Smooth muscle cell (in vitro differentiated cells): ENCODE measurements at regions not wholly inside any gene's neighbourhood (a gene's known extent, or its start where the extent isn't known, plus 50 kb on each side); places are given as distances from the start of the nearest gene placed in this dataset.

Source experiments
- DNase-seq: peaks from one replicate; lab custom pipeline; 2025; ENCODE audit not compliant: unreplicated experiment; lab: John Stamatoyannopoulos, UW
- H2AFZ ChIP-seq: fragments of 200-600 bp; sonication (generic); 2 replicates; pipeline ENCODE4 v1.6.0; 2016; ENCODE audit warnings: antibody characterized with exemption, low read depth, mild to moderate bottlenecking
- H3F3A ChIP-seq: fragments of 200-600 bp; sonication (generic); 2 replicates; pipeline ENCODE4 v1.6.0; 2017; ENCODE audit warnings: antibody characterized with exemption, low read depth
- H3K27ac ChIP-seq: fragments of 200-600 bp; sonication (generic); 2 replicates; pipeline ENCODE4 v1.5.1; 2016; ENCODE audit warnings: low read depth, mild to moderate bottlenecking
- H3K27me3 ChIP-seq: fragments of 200-600 bp; sonication (generic); 2 replicates; pipeline ENCODE4 v1.6.1; 2016; ENCODE audit warnings: low read depth, mild to moderate bottlenecking
- H3K36me3 ChIP-seq: fragments of 200-600 bp; sonication (generic); 2 replicates; pipeline ENCODE4 v1.5.1; 2016; ENCODE audit warnings: low read depth
- H3K4me1 ChIP-seq: fragments of 200-600 bp; sonication (generic); 2 replicates; pipeline ENCODE4 v1.5.1; 2016; ENCODE audit warnings: low read depth
- H3K4me2 ChIP-seq: fragments of 200-600 bp; sonication (generic); 2 replicates; pipeline ENCODE4 v1.6.0; 2016; ENCODE audit warnings: mild to moderate bottlenecking
- H3K4me3 ChIP-seq: fragments of 200-600 bp; sonication (generic); 2 replicates; pipeline ENCODE4 v1.5.1; 2016; ENCODE audit warnings: mild to moderate bottlenecking
- H3K79me2 ChIP-seq: fragments of 200-600 bp; sonication (generic); 2 replicates; pipeline ENCODE4 v1.6.0; 2016; ENCODE audit warnings: low read depth, mild to moderate bottlenecking
- H3K9ac ChIP-seq: fragments of 200-600 bp; sonication (generic); 2 replicates; pipeline ENCODE4 v1.6.0; 2016; ENCODE audit warnings: low read depth
- H3K9me3 ChIP-seq: fragments of 200-600 bp; sonication (generic); replicated peaks from 2 replicates; pipeline ENCODE4 v1.5.1; 2016; ENCODE audit warnings: low read depth
- H4K20me1 ChIP-seq: fragments of 200-600 bp; sonication (generic); 2 replicates; pipeline ENCODE4 v1.6.0; 2016; ENCODE audit warnings: low read depth
- CTCF ChIP-seq: fragments of 200-600 bp; sonication (generic); IDR thresholded peaks from 2 replicates; pipeline ENCODE4 v1.5.1; 2017; ENCODE audit warnings: borderline replicate concordance, mild to moderate bottlenecking, antibody characterized with exemption; ENCODE audit not compliant: insufficient read depth, poor library complexity, severe bottlenecking
- WGBS: methylation state at CpG from one replicate; pipeline ENCODE4 v1.1.7; 2016; ENCODE audit warnings: low lambda C conversion rate; 5-methylcytosine and 5-hydroxymethylcytosine counted together

GRCh38 chr1:147463022-147463421 lies 78.3 kb upstream of the BCL9 start:
- 77% methylated on average over 3 of the region's 3 CpGs for WGBS
- Histone ChIP-seq H3K4me1 (no peaks in the 10 kb centered on the region), H3K9ac (no peak overlapping the region), H3K4me2 (no peak overlapping the region), H3K36me3 (no peaks in the 10 kb centered on the region), H3K27me3 (no peaks in the 10 kb centered on the region), H4K20me1 (no peaks in the 10 kb centered on the region), H3K27ac (no peak overlapping the region), H3K79me2 (no peaks in the 10 kb centered on the region), H2AFZ (no peak overlapping the region), H3K9me3 (no peaks in the 10 kb centered on the region), H3F3A (no peaks in the 10 kb centered on the region), H3K4me3 (no peak overlapping the region)
- no peak for TF ChIP-seq CTCF
- DNase-seq: no peak

GRCh38 chr1:147466543-147466942 lies 74.8 kb upstream of the BCL9 start:
- TF ChIP-seq CTCF: no peak

GRCh38 chr1:147470079-147470478 lies 71.2 kb upstream of the BCL9 start:
- TF ChIP-seq CTCF: no peak
- Histone ChIP-seq H3F3A (no peaks in the 10 kb centered on the region), H3K4me2 (no peak overlapping the region)

More at GRCh38 chr1:147466543-147466942, 74.8 kb upstream of the BCL9 start:
- Histone ChIP-seq H3K36me3 (no peaks in the 10 kb centered on the region), H3K9me3 (no peaks in the 10 kb centered on the region), H4K20me1 (no peaks in the 10 kb centered on the region), H3K4me2 (no peak overlapping the region), H2AFZ (no peak overlapping the region), H3K79me2 (no peaks in the 10 kb centered on the region), H3F3A (no peaks in the 10 kb centered on the region), H3K9ac (no peak overlapping the region), H3K4me3 (no peak overlapping the region), H3K27ac (no peak overlapping the region), H3K4me1 (no peaks in the 10 kb centered on the region), H3K27me3 (no peaks in the 10 kb centered on the region)
- 47% methylated on average over 3 of the region's 3 CpGs for WGBS
- no peak for DNase-seq

GRCh38 chr1:147472489-147472888 lies 68.8 kb upstream of the BCL9 start:
- H3K9me3 ChIP-seq: no peaks in the 10 kb centered on the region
- WGBS: 89% methylated on average over 2 of the region's 2 CpGs
- H3K4me1 ChIP-seq: no peaks in the 10 kb centered on the region
- no peaks in the 10 kb centered on the region for H3K27me3 ChIP-seq
- H3F3A ChIP-seq: no peaks in the 10 kb centered on the region
- no peaks in the 10 kb centered on the region for H3K79me2 ChIP-seq
- H3K4me3 ChIP-seq: no peak overlapping the region
- DNase-seq: no peak
- no peak overlapping the region for H3K4me2 ChIP-seq
- H2AFZ ChIP-seq: no peak overlapping the region
- H3K9ac ChIP-seq: no peak overlapping the region
- H3K27ac ChIP-seq: no peak overlapping the region
- no peak for TF ChIP-seq CTCF
- H4K20me1 ChIP-seq: no peaks in the 10 kb centered on the region
- no peaks in the 10 kb centered on the region for H3K36me3 ChIP-seq

More at GRCh38 chr1:147470079-147470478, 71.2 kb upstream of the BCL9 start:
- H3K9me3 ChIP-seq: no peaks in the 10 kb centered on the region
- H3K27me3 ChIP-seq: no peaks in the 10 kb centered on the region
- no peaks in the 10 kb centered on the region for H3K79me2 ChIP-seq
- DNase-seq: no peak
- no peak overlapping the region for H3K4me3 ChIP-seq
- no peak overlapping the region for H3K9ac ChIP-seq
- no peak overlapping the region for H3K27ac ChIP-seq
- no peaks in the 10 kb centered on the region for H4K20me1 ChIP-seq
- H2AFZ ChIP-seq: no peak overlapping the region
- H3K4me1 ChIP-seq: no peaks in the 10 kb centered on the region
- H3K36me3 ChIP-seq: no peaks in the 10 kb centered on the region
